HCT116 (cell line): ENCODE measurements at regions not wholly inside any gene's neighbourhood (a gene's known extent, or its start where the extent isn't known, plus 50 kb on each side); places are given as distances from the start of the nearest gene placed in this dataset.

ENCODE experiments used
- ATAC-seq: fragments of 200-7000 bp; cut with Tn5 transposase; 2 replicates; pipeline ENCODE4 v1.9.1; 2020; ENCODE audit warnings: mild to moderate bottlenecking, moderate library complexity
- BruUV-seq: library from RNA; stranded (reverse); fragments of 400-500 nt; replicated peaks from 2 replicates; lab custom pipeline; 2021; lab: Mats Ljungman, UMichigan
- CTCF ChIA-PET: fragments of 300-600 bp; sonication (Branson Sonifier 250); formaldehyde crosslinking; loops from one replicate; lab custom pipeline; 2021; ENCODE audit warnings: antibody characterized with exemption; lab: Charles Lee
- POLR2A ChIA-PET: fragments of 300-600, 350-600 bp; sonication (Branson Sonifier 250); formaldehyde crosslinking; loops from one replicate; lab custom pipeline; 2021; ENCODE audit warnings: antibody characterized with exemption; lab: Charles Lee
- RAD21 ChIA-PET, 2 experiments: fragments of 300-600 bp; sonication (Branson Sonifier 250); formaldehyde crosslinking; loops; one replicate each; lab custom pipeline; 2023; ENCODE audit warnings: low total read pairs in 2 of 2; ENCODE audit not compliant: uncharacterized antibody in 2 of 2, unreplicated experiment in 2 of 2, low non-redundant PET in 1 of 2; lab: Charles Lee
- DNase-seq: peaks from one replicate; pipeline ENCODE4 v3.0.0-alpha.2; 2010; ENCODE audit warnings: low read depth, low spot score
- H2AFZ ChIP-seq: fragments of 200-600 bp; shearing (Covaris generic), sonication (generic); 2 replicates; pipeline ENCODE4 v1.6.1; 2017; ENCODE audit warnings: low read depth, mixed run types, mixed read lengths, antibody characterized with exemption, low read length; ENCODE audit not compliant: poor library complexity, severe bottlenecking
- H3K27ac ChIP-seq: 2 replicates; pipeline ENCODE4 v1.5.1; 2012; ENCODE audit warnings: low read depth, low read length
- H3K27me3 ChIP-seq: fragments of 200-600 bp; sonication (generic); 2 replicates; pipeline ENCODE4 v1.6.1; 2016; ENCODE audit warnings: mixed run types, low read length, mixed read lengths; ENCODE audit not compliant: insufficient read depth
- H3K36me3 ChIP-seq, 2 experiments: fragments of 200-500 bp in 1 of 2; fragments of 200-600 bp in 1 of 2; sonication (Bioruptor generic) in 1 of 2; sonication (generic) in 1 of 2; 2 replicates each; pipeline versions ENCODE4 v1.5.1 to v1.6.1; 2014 to 2016; ENCODE audit warnings: low read length in 2 of 2, inconsistent platforms in 1 of 2, mixed read lengths in 1 of 2, mixed run types in 1 of 2; ENCODE audit not compliant: insufficient read depth in 2 of 2, control insufficient read depth in 1 of 2
- H3K4me1 ChIP-seq, 2 experiments: fragments of 200-600 bp in 1 of 2; sonication (generic) in 1 of 2; 2 replicates each; pipeline versions ENCODE4 v1.5.1 to v1.6.1; 2012 to 2017; ENCODE audit warnings: low read length in 2 of 2, inconsistent platforms in 1 of 2, mild to moderate bottlenecking in 1 of 2, mixed read lengths in 1 of 2, mixed run types in 1 of 2, moderate library complexity in 1 of 2; ENCODE audit not compliant: insufficient read depth in 2 of 2, control insufficient read depth in 1 of 2
- H3K4me2 ChIP-seq: fragments of 200-600 bp; sonication (generic); 2 replicates; pipeline ENCODE4 v1.6.1; 2017; ENCODE audit warnings: mixed run types, low read length, mixed read lengths
- H3K4me3 ChIP-seq, 2 experiments: fragments of 200-600 bp in 1 of 2; sonication (generic) in 1 of 2; replicated peaks in 1 of 2; 2 replicates each; pipeline ENCODE4 v1.5.1; 2011 to 2016; ENCODE audit warnings: low read length in 2 of 2, control low read depth in 1 of 2, low read depth in 1 of 2, mild to moderate bottlenecking in 1 of 2, mixed read lengths in 1 of 2, mixed run types in 1 of 2
- H3K79me2 ChIP-seq: fragments of 200-600 bp; sonication (generic); 2 replicates; pipeline ENCODE4 v1.6.1; 2017; ENCODE audit warnings: mild to moderate bottlenecking, mixed run types, low read length, moderate library complexity, mixed read lengths; ENCODE audit not compliant: insufficient read depth
- H3K9ac ChIP-seq: fragments of 200-600 bp; sonication (generic); 2 replicates; pipeline ENCODE4 v1.6.1; 2016; ENCODE audit warnings: low read length, mixed read lengths
- H3K9me2 ChIP-seq: fragments of 200-600 bp; sonication (generic), shearing (Covaris generic); 2 replicates; pipeline ENCODE4 v1.6.1; 2017; ENCODE audit warnings: mixed run types, mild to moderate bottlenecking, moderate library complexity; ENCODE audit not compliant: insufficient read depth
- H3K9me3 ChIP-seq, 2 experiments: fragments of 200-500 bp in 1 of 2; fragments of 200-600 bp in 1 of 2; sonication (Bioruptor generic) in 1 of 2; sonication (generic) in 1 of 2; 2 replicates each; pipeline ENCODE4 v1.6.1; 2014 to 2017; ENCODE audit warnings: low read length in 2 of 2, mixed read lengths in 2 of 2, inconsistent platforms in 1 of 2, low read depth in 1 of 2, mild to moderate bottlenecking in 1 of 2, mixed run types in 1 of 2, moderate library complexity in 1 of 2; ENCODE audit not compliant: control insufficient read depth in 1 of 2, insufficient read depth in 1 of 2
- H4K20me1 ChIP-seq: fragments of 200-600 bp; sonication (generic), shearing (Covaris generic); 2 replicates; pipeline ENCODE4 v1.6.1; 2017; ENCODE audit warnings: mixed run types, mild to moderate bottlenecking, moderate library complexity; ENCODE audit not compliant: insufficient read depth
- ATF3 ChIP-seq: IDR thresholded peaks from 2 replicates; pipeline ENCODE4 v1.6.1; 2012
- CBX3 ChIP-seq: IDR thresholded peaks from 2 replicates; pipeline ENCODE4 v1.6.1; 2012; ENCODE audit warnings: low read depth
- CEBPB ChIP-seq: IDR thresholded peaks from 2 replicates; pipeline ENCODE4 v1.6.1; 2012; ENCODE audit warnings: low read depth
- CTCF ChIP-seq, 3 experiments: fragments of 200-600 bp in 1 of 3; sonication (generic) in 1 of 3; IDR thresholded peaks in 2 of 3; conservative IDR thresholded peaks in 1 of 3; 2 replicates each; pipeline ENCODE4 v1.5.1; 2012 to 2017; ENCODE audit warnings: low read depth in 2 of 3, low read length in 2 of 3, antibody characterized with exemption in 1 of 3, borderline replicate concordance in 1 of 3, control low read depth in 1 of 3, mild to moderate bottlenecking in 1 of 3, mixed read lengths in 1 of 3, mixed run types in 1 of 3, moderate library complexity in 1 of 3; ENCODE audit not compliant: insufficient read depth in 1 of 3
- EGR1 ChIP-seq: IDR thresholded peaks from 2 replicates; pipeline ENCODE4 v1.6.1; 2012; ENCODE audit warnings: low read depth
- ELF1 ChIP-seq: IDR thresholded peaks from 2 replicates; pipeline ENCODE4 v1.6.1; 2012; ENCODE audit warnings: low read depth, borderline replicate concordance
- EZH2 ChIP-seq: fragments of 200-600 bp; sonication (generic); IDR thresholded peaks from 2 replicates; pipeline ENCODE4 v1.6.1; 2017; ENCODE audit warnings: antibody characterized with exemption, mixed run types
- EZH2phosphoT487 ChIP-seq: fragments of 200-600 bp; IDR thresholded peaks from 2 replicates; pipeline ENCODE4 v1.6.1; 2018; ENCODE audit warnings: antibody characterized with exemption, borderline replicate concordance
- JUND ChIP-seq: IDR thresholded peaks from 2 replicates; pipeline ENCODE4 v1.6.1; 2012
- POLR2A ChIP-seq: IDR thresholded peaks from 2 replicates; pipeline ENCODE4 v1.7.0; 2011; ENCODE audit warnings: borderline replicate concordance; ENCODE audit not compliant: insufficient read depth, insufficient read length; ENCODE audit errors: extremely low read depth
- POLR2AphosphoS5 ChIP-seq: IDR thresholded peaks from 2 replicates; pipeline ENCODE4 v1.6.1; 2011; ENCODE audit warnings: mild to moderate bottlenecking, low read depth, low read length, moderate library complexity
- SIN3A ChIP-seq: IDR thresholded peaks from 2 replicates; pipeline ENCODE4 v1.6.1; 2012; ENCODE audit warnings: low read depth
- SRF ChIP-seq: IDR thresholded peaks from 2 replicates; pipeline ENCODE4 v1.6.1; 2012; ENCODE audit warnings: low read depth
- TCF7L2 ChIP-seq: IDR thresholded peaks from 2 replicates; pipeline ENCODE4 v1.7.0; 2011; ENCODE audit warnings: borderline replicate concordance, inconsistent platforms; ENCODE audit not compliant: insufficient read depth, insufficient read length; ENCODE audit errors: extremely low read depth
- YY1 ChIP-seq: IDR thresholded peaks from 2 replicates; pipeline ENCODE4 v1.6.1; 2011; ENCODE audit warnings: low read length, low read depth, moderate library complexity, mild to moderate bottlenecking; ENCODE audit not compliant: insufficient replicate concordance; ENCODE audit errors: extremely low read depth
- ZFX ChIP-seq: fragments of 450-650 bp; IDR thresholded peaks from 2 replicates; pipeline ENCODE4 v1.6.1; 2017
- ZNF274 ChIP-seq: fragments of 200-500 bp; sonication (Bioruptor generic); IDR thresholded peaks from 2 replicates; pipeline ENCODE4 v1.6.1; 2014; ENCODE audit warnings: mild to moderate bottlenecking, low read depth, low read length, inconsistent platforms
- intact Hi-C: fragments of 100-400 bp; cut with micrococcal nuclease; formaldehyde crosslinking; loops from 2 replicates; pipeline ENCODE4 v1.10.0; 2022

GRCh38 chr10:130427216-130427722 is 291.1 kb downstream of the GLRX3 start:
- TF ChIP-seq EZH2phosphoT487 (no peak), ATF3 (no peak), POLR2A (no peak), ZNF274 (no peak), SIN3A (no peak), POLR2AphosphoS5 (no peak), TCF7L2 (no peak), SRF (no peak), CBX3 (no peak), EGR1 (no peak), YY1 (no peak), CTCF (IDR thresholded peaks at IDR 0.05 in 2 of 3, conservative IDR thresholded peaks at IDR 0.05 in 1 of 3; ENCODE audit: borderline replicate concordance in 1 of 3, insufficient read depth in 1 of 3, low read depth in 2 of 3, low read length in 2 of 3) (no peak), CEBPB (no peak), ELF1 (no peak), JUND (no peak), EZH2 (no peak), ZFX (no peak)
- TF ChIP-seq, all 23 proteins: peak for 0
- no peak overlapping the region for H3K9ac ChIP-seq
- H3K4me1 ChIP-seq, result no peaks in the 10 kb centered on the region
- ATAC-seq (no peak), DNase-seq (no peak)
- H2AFZ ChIP-seq, result no peak overlapping the region
- H3K9me3 ChIP-seq, result no peaks in the 10 kb centered on the region
- ChIA-PET CTCF (no interaction called here), RAD21 (no interaction called here), POLR2A (no interaction called here)
- H3K4me2 ChIP-seq, result no peak overlapping the region
- BruUV-seq, result no TSS peak
- intact Hi-C loops, result no loop called here
- no peaks in the 10 kb centered on the region for H3K36me3 ChIP-seq
- H3K79me2 ChIP-seq, result no peaks in the 10 kb centered on the region
- H3K27me3 ChIP-seq, result no peaks in the 10 kb centered on the region
- H3K27ac ChIP-seq, result no peak overlapping the region
- no peaks in the 10 kb centered on the region for H3K9me2 ChIP-seq
- no peaks in the 10 kb centered on the region for H4K20me1 ChIP-seq
- H3K4me3 ChIP-seq, result no peak overlapping the region
